ENCODE measurements at regions not wholly inside any gene's neighbourhood (a gene's known extent, or its start where the extent isn't known, plus 50 kb on each side); places are given as distances from the start of the nearest gene placed in this dataset.

DNA sequence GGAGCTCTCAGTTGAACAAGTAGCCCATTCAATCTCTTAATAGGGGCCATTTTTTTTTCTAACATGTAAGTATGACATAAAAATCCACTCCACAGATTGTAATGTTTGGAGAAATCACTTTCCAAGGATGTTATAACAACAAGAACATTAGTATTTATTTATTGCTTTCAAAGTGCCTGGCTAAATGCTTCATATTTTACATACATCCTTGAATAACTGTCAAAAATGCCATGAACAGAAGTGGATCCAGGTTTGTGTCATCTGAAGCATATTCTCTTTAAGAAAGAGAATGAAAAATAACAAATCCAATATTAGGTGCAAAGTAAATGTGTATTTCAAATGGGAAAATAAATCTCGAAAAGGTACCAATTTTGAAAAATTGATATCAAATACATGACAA, 344.0 kb upstream of the FAT3 start:
- Mint-ChIP-seq H3K27me3 (no peaks in the 10 kb centered on the region), H3K4me3 (no peak overlapping the region), H3K36me3 (ENCODE audit: low read depth) (no peaks in the 10 kb centered on the region), H3K27ac (no peak overlapping the region), H3K9me3 (no peaks in the 10 kb centered on the region), H3K4me1 (no peaks in the 10 kb centered on the region)
- no peak for DNase-seq
- intact Hi-C loops (cut with micrococcal nuclease) = no loop called here

DNA sequence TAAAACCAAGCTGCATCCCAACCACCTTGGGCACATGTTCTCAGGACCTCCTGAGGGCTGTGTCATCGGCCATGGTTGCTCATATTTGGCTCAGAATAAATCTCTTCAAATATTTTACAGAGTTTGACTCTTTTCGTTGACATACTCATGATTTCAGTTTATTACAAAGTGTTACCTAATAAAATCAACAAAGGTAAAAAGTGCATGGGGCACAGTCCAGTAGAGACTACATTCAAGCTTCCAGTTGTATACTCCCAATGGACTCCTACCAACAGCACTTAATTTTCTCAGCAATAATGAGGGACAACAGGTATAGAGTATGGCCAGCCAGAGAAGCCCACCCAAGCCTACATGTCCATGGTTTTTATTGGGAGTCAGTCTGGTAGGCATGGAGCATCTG, 347.9 kb upstream of the FAT3 start:
- Mint-ChIP-seq H3K4me1 (no peaks in the 10 kb centered on the region), H3K27me3 (no peaks in the 10 kb centered on the region), H3K4me3 (no peak overlapping the region), H3K36me3 (ENCODE audit: low read depth) (no peaks in the 10 kb centered on the region), H3K27ac (no peak overlapping the region), H3K9me3 (no peaks in the 10 kb centered on the region)
- intact Hi-C loops (cut with micrococcal nuclease) = no loop called here
- DNase-seq = no peak

DNA sequence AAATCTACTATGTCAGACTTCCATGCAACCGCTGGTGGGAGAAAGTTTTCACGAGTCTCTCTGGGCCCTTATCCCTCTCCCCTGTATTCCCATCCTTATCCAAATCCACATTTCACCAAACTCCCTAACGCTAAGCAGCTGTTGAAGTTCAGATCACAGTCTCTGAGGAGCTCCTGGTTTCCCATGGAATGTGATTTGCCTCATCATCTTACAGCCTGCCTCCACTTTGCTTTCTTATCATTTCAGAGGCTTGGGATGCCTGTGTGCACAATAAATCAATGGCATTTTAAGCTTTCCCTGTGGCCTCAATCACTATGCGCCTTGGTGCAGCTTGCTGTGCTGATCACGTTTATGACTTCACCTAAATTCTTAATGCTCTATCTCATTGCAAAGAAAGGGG, 352.4 kb upstream of the FAT3 start:
- no peaks in the 10 kb centered on the region for H3K27me3 Mint-ChIP-seq
- no peak for DNase-seq
- peaks cover 6% of the 10 kb centered on the region for H3K9me3 Mint-ChIP-seq
- no peaks in the 10 kb centered on the region for H3K36me3 Mint-ChIP-seq (ENCODE audit: low read depth)
- H3K4me1 Mint-ChIP-seq = no peaks in the 10 kb centered on the region
- H3K27ac Mint-ChIP-seq = no peak overlapping the region
- intact Hi-C loops (cut with micrococcal nuclease) = no loop called here
- no peak overlapping the region for H3K4me3 Mint-ChIP-seq

DNA sequence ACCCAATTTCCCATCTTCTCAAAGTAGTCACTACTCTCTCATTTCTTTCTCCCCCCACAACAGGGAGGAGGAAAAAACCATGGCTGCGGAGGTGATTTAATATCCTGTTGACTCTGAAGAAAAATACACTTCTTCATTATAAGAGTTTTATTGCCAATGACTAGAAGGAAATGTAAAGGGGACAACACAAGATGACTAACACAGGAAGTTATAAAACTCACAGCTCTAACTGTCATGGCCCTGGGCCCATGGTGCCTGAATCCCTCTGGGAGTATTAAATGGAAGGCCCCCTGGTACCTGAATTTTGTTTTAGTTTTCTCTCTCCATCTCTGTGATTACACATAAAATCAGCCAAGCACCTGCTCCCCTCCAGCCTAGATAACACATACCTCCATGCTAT, 352.8 kb upstream of the FAT3 start:
- Mint-ChIP-seq H3K9me3 (peaks cover 6% of the 10 kb centered on the region), H3K4me1 (no peaks in the 10 kb centered on the region), H3K36me3 (ENCODE audit: low read depth) (no peaks in the 10 kb centered on the region), H3K4me3 (no peak overlapping the region), H3K27ac (no peak overlapping the region), H3K27me3 (no peaks in the 10 kb centered on the region)
- intact Hi-C loops (cut with micrococcal nuclease) = no loop called here
- DNase-seq = no peak

DNA sequence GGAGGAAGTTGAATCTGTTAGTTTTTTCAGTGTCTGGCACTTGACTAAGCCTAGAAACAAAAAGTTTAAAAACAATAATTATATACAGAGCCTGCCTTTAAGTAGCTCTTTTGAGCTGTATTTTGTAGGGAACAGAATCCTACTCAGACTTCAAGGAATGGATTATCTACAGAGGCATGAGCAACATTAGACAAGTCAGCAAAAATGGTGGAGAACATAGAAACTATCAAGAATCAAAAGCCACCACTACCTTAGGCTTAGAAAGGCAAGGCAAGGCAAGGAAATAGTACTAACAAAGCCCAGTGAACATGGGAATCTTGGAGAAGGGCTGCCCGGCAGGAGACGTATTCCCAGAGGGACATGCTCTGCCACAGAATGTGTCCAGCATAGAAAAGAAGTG, 353.6 kb upstream of the FAT3 start:
- Mint-ChIP-seq H3K27me3 (no peaks in the 10 kb centered on the region), H3K4me1 (no peaks in the 10 kb centered on the region), H3K9me3 (peaks cover 6% of the 10 kb centered on the region), H3K36me3 (ENCODE audit: low read depth) (no peaks in the 10 kb centered on the region), H3K27ac (no peak overlapping the region), H3K4me3 (no peak overlapping the region)
- intact Hi-C loops (cut with micrococcal nuclease) = no loop called here
- DNase-seq = no peak

DNA sequence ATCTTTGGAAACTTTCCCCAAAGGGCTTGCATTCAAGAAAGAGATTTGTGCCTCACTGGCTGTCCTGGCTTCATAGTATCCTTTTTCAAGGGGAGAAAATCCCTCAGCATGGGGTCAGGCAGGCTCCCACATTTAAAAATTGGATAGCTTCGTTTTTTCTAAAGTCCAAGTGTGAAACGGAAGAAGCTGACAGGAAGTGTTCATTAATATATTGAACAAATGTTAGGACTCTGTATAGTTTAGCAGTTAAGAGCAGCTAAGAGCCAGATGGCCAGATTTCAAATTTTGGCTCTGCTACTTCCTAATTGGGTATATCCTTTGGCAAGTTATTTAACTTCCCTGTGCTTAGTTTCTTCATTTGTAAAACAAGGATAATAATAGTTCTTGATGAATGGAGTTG, 354.9 kb upstream of the FAT3 start:
- Mint-ChIP-seq H3K4me3 (no peak overlapping the region), H3K4me1 (no peaks in the 10 kb centered on the region), H3K9me3 (peaks cover 6% of the 10 kb centered on the region), H3K27ac (no peak overlapping the region), H3K27me3 (no peaks in the 10 kb centered on the region), H3K36me3 (ENCODE audit: low read depth) (no peaks in the 10 kb centered on the region)
- DNase-seq = no peak
- intact Hi-C loops (cut with micrococcal nuclease) = no loop called here

DNA sequence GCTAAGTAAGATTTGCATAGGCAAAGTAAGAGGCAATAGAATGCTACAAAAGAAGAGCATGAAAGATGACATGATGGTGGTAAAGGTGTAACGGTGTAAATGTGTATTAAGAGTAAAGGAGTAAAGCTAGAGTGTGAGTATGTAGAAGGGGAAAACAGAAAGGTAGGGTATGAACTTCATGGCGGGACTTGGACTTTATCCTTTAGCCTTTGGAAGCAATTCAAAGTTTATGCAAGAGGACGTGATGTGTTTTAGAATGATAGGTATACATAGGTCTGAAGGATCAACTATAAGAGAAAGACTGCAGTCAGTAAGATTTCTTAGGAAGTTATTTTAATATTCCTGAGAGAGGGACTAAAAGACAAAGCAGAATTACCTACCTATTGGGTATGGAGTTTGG, 358.0 kb upstream of the FAT3 start:
- no peak for DNase-seq
- Mint-ChIP-seq H3K9me3 (peaks cover 6% of the 10 kb centered on the region), H3K4me3 (no peak overlapping the region), H3K4me1 (no peaks in the 10 kb centered on the region), H3K36me3 (ENCODE audit: low read depth) (no peaks in the 10 kb centered on the region), H3K27me3 (no peaks in the 10 kb centered on the region), H3K27ac (no peak overlapping the region)
- intact Hi-C loops (cut with micrococcal nuclease) = no loop called here

DNA sequence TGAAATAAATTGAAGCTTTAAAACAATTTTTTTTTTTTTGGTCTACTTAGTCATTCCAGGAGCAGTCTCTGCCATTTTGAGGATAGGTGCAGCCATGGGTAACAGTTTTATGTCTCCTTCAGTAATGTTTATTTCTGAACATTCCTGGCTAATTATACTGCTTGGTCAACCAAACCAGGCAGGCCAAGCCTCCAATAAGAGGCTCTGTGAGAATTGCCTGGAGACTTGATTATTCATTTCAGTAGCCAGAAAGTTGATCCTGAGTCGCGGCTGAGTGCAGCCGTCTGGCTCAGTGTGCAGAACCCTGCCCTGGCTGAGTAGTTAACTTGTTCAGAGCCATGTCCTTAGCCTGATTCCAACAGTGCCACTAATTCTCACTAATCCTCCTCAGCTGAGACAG, 364.0 kb upstream of the FAT3 start:
- Mint-ChIP-seq H3K4me3 (no peak overlapping the region), H3K36me3 (ENCODE audit: low read depth) (no peaks in the 10 kb centered on the region)

DNA sequence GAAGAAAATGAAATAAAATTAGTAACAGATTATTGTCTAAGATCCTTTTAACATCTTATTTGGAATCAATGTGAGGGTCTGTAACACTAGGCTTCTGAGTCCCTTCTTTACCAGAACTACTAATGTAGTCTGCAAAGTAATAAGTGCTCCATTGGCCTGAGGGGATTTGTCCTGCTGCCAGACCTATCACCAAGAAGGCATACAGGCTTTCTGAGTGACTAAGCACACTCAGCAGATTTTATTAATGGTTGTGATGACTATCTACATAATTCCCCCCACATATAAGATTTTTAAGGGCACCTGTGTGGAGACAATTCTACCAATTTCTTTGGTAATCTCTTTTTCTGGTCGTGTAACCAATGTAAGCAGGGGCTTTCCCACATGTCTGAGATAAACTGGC, 365.0 kb upstream of the FAT3 start:
- no peaks in the 10 kb centered on the region for H3K4me1 Mint-ChIP-seq
- H3K27me3 Mint-ChIP-seq = no peaks in the 10 kb centered on the region
- H3K27ac Mint-ChIP-seq = no peak overlapping the region
- peaks cover 3% of the 10 kb centered on the region for H3K9me3 Mint-ChIP-seq
- no peaks in the 10 kb centered on the region for H3K36me3 Mint-ChIP-seq (ENCODE audit: low read depth)
- no peak overlapping the region for H3K4me3 Mint-ChIP-seq
- DNase-seq = no peak
- intact Hi-C loops (cut with micrococcal nuclease) = no loop called here

More for the DNA sequence above, 364.0 kb upstream of the FAT3 start:
- H3K27ac Mint-ChIP-seq = no peak overlapping the region
- intact Hi-C loops (cut with micrococcal nuclease) = no loop called here
- peaks cover 3% of the 10 kb centered on the region for H3K9me3 Mint-ChIP-seq
- no peaks in the 10 kb centered on the region for H3K4me1 Mint-ChIP-seq
- DNase-seq = no peak
- no peaks in the 10 kb centered on the region for H3K27me3 Mint-ChIP-seq

DNA sequence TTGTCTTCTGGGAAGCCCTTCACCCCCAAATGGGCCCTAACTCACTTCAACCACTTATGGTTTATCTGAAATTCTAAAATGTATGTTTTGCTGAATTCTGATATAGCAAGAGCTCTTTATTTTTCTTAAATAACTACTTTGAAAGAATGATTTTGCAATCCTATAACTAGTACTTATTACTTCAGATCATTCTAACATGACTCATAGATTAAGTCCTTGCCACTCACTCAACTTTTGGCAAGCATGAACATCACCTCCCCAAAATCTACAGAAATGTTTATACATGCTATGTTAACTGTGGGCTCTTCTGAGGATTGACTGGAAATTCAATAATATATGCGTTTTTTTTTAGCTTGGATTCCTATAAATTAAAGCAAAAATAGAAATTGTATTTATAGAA, 367.4 kb upstream of the FAT3 start:
- no peak overlapping the region for H3K4me3 Mint-ChIP-seq

DNA sequence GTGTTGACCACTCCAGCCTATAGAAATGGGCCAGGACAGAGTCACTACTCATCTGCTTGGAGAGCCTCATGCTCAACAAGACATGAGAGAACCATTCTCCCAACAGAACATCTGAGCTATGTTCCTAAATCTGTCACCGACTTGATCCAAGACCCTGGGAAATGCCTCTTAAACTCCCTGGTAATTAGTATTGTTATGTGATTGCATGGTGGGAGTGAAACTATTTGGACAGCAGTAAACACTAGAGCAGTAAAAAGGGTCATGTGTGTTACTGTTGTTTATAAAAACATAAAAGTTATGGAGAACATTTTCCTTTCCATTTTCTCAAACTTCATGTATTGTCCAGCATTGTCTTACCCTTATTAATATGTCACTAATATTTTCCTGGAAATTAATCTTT, 369.8 kb upstream of the FAT3 start:
- intact Hi-C loops (cut with micrococcal nuclease) = no loop called here
- Mint-ChIP-seq H3K27ac (no peak overlapping the region), H3K4me1 (no peaks in the 10 kb centered on the region), H3K36me3 (ENCODE audit: low read depth) (no peaks in the 10 kb centered on the region), H3K27me3 (no peaks in the 10 kb centered on the region), H3K9me3 (peaks cover 3% of the 10 kb centered on the region), H3K4me3 (no peak overlapping the region)
- no peak for DNase-seq

More for the DNA sequence above, 367.4 kb upstream of the FAT3 start:
- Mint-ChIP-seq H3K27me3 (no peaks in the 10 kb centered on the region), H3K9me3 (peaks cover 3% of the 10 kb centered on the region), H3K36me3 (ENCODE audit: low read depth) (no peaks in the 10 kb centered on the region), H3K4me1 (no peaks in the 10 kb centered on the region), H3K27ac (no peak overlapping the region)
- intact Hi-C loops (cut with micrococcal nuclease) = no loop called here
- DNase-seq = no peak

DNA sequence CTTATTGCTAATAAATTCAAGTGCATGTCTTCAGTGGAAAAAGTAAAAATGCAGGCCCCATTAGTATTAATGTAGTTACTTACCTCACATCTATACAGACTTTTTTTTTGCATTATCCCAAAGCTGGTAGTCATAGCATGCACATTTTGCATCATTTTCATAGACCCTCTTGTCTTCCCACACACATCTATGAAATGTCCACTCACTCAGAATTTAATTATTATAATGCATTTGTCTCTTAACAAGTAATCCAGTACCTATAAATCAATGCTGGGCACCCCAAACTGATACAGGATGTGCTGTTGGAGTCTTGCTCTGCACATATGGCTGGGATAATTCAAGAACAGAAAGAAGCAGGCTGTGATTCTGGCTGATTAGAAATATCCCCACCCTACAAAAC, 370.4 kb upstream of the FAT3 start:
- Mint-ChIP-seq H3K27me3 (no peaks in the 10 kb centered on the region), H3K36me3 (ENCODE audit: low read depth) (no peaks in the 10 kb centered on the region), H3K4me3 (no peak overlapping the region), H3K4me1 (no peaks in the 10 kb centered on the region), H3K27ac (no peak overlapping the region), H3K9me3 (no peaks in the 10 kb centered on the region)
- intact Hi-C loops (cut with micrococcal nuclease) = no loop called here
- DNase-seq = no peak

DNA sequence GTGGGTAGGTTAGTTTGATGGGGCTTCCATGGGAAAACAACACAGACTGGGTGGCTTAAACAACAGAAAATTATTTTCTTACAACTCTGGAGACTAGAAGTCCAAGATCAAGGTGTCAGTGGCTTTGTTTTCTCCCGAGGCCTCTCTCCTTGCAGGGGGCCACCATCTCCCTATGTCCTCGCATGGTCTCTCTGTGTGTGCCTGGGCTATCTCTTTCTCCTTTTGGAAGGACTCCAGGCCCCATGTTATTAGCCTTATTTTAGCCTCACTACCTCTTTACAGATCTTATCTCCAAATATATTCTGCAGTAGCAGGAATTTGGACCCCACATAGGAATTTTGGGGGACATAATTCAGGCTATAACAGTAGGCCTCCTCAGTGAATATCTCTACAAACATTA, 372.7 kb upstream of the FAT3 start:
- H3K27ac Mint-ChIP-seq = no peak overlapping the region
- H3K4me1 Mint-ChIP-seq = no peaks in the 10 kb centered on the region
- no peak for DNase-seq
- intact Hi-C loops (cut with micrococcal nuclease) = no loop called here
- no peak overlapping the region for H3K4me3 Mint-ChIP-seq
- H3K27me3 Mint-ChIP-seq = no peaks in the 10 kb centered on the region
- H3K9me3 Mint-ChIP-seq = no peaks in the 10 kb centered on the region
- H3K36me3 Mint-ChIP-seq (ENCODE audit: low read depth) = no peaks in the 10 kb centered on the region

DNA sequence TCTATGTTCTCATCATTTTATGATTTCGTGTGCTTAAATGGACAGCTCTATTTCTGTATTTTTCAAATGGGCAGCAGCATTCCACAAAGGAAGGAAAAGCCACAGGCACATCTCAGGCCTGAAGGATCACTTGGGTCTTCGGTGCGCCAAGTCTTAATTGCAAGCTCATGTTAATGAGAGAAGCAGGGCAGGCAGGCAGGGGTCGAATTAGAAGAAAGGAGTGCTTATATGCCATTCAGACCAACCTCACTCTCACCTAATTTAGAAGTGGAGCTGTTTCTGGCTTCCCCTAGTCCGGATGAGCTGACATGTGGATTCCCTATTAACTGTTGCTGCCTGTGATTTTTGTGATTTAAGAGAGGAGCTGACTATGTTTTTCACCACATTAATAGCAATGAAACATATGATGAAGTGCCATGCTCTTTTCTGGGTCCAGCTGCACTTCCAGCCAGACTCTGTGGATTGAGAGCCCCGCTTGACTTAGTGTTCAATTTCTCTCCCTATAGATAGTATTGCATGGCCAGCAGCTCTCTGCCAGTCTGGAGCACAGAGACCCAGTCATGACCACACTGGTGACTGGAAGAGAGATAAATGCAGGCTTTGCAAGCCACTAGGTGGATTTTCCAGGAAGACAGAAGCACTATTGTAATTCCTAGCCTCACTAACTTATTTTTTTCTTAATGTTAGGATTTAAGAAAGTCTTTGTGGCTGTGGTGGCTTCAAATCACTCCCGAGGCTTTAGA, 373.9 kb upstream of the FAT3 start:
- intact Hi-C loops (cut with micrococcal nuclease) = no loop called here
- Mint-ChIP-seq H3K9me3 (no peaks in the 10 kb centered on the region), H3K4me1 (no peaks in the 10 kb centered on the region), H3K27me3 (no peaks in the 10 kb centered on the region), H3K27ac (no peak overlapping the region), H3K4me3 (no peak overlapping the region), H3K36me3 (ENCODE audit: low read depth) (no peaks in the 10 kb centered on the region)
- no peak for DNase-seq

DNA sequence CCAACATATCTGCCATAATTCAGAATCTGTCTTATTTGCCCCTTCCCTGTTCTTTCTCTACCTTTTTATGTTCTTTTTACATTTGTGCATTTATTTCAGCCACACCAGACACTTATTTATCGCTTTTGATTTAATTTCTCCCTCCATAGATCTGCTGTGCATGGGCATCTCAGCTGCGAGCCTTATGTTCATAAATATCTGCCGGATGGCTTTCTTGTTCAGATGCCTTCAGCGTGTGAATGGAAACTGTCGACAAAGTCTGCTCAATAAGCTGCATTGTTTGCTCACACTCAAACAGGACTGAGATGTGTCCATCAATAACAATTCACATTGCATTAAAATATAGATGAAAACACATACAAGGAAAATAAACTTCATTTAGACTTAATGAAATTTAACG, 374.6 kb upstream of the FAT3 start:
- Mint-ChIP-seq H3K9me3 (no peaks in the 10 kb centered on the region), H3K4me3 (no peak overlapping the region), H3K27me3 (no peaks in the 10 kb centered on the region), H3K4me1 (no peaks in the 10 kb centered on the region), H3K36me3 (ENCODE audit: low read depth) (no peaks in the 10 kb centered on the region), H3K27ac (no peak overlapping the region)
- no peak for DNase-seq
- intact Hi-C loops (cut with micrococcal nuclease) = no loop called here

All from activated CD4-positive, alpha-beta T cell treated with anti-CD3 and anti-CD28 coated beads, Interleukin-2, amount 10 ng/mL, durations not matched to agents 24 days and 14 days (primary cell).